ENCODE measurements at regions not wholly inside any gene's neighbourhood (a gene's known extent, or its start where the extent isn't known, plus 50 kb on each side); places are given as distances from the start of the nearest gene placed in this dataset.

- TF ChIP-seq SMC3 (IDR thresholded peaks at IDR 0.05; ENCODE audit: low read depth, low read length) = no peak
Observed at GRCh38 chr13:76132532-76132931, 496.4 kb downstream of the LMO7 start (continued).

GRCh38 chr13:76131551-76131950, 495.4 kb downstream of the LMO7 start:
- no peaks in the 10 kb centered on the region for H3K36me3 ChIP-seq (replicated peaks in 1 of 2; ENCODE audit: control insufficient read depth in 1 of 2, insufficient read depth in 2 of 2, low read length in 1 of 2)
- 51% methylated on average over 7 of the region's 7 CpGs for WGBS (ENCODE audit: low lambda C conversion rate)

More at GRCh38 chr13:76131551-76131950, 495.4 kb downstream of the LMO7 start:
- Histone ChIP-seq H3K27me3 (ENCODE audit: insufficient read depth) (no peaks in the 10 kb centered on the region), H3K9ac (no peak overlapping the region), H3K4me1 (ENCODE audit: control insufficient read depth in 1 of 2, insufficient read depth in 2 of 2, low read depth in 1 of 2, low read length in 1 of 2) (no peaks in the 10 kb centered on the region), H3K9me2 (no peaks in the 10 kb centered on the region), H3K4me3 (ENCODE audit: low read depth in 2 of 2, low read length in 1 of 2) (no peak overlapping the region), H2AFZ (ENCODE audit: low read depth) (no peak overlapping the region), H3K27ac (ENCODE audit: low read depth in 2 of 2, low read length in 1 of 2) (no peak overlapping the region), H4K20me1 (ENCODE audit: insufficient read depth) (no peaks in the 10 kb centered on the region), H3K79me2 (ENCODE audit: insufficient read depth) (no peaks in the 10 kb centered on the region), H3K9me3 (no peaks in the 10 kb centered on the region), H3F3A (replicated peaks; ENCODE audit: insufficient read depth) (no peaks in the 10 kb centered on the region), H3K4me2 (no peak overlapping the region)
- no peak for DNase-seq
- ChIA-PET CTCF (no interaction called here), POLR2A (no interaction called here)
- TF ChIP-seq JUND (IDR thresholded peaks at IDR 0.05) (no peak), REST (IDR thresholded peaks at IDR 0.05; ENCODE audit: low read depth, low read length) (no peak), ELF1 (IDR thresholded peaks at IDR 0.05) (no peak), RCOR1 (IDR thresholded peaks at IDR 0.05; ENCODE audit: low read length) (no peak), TAF1 (IDR thresholded peaks at IDR 0.05; ENCODE audit: borderline replicate concordance, low read depth, low read length) (no peak), USF1 (IDR thresholded peaks at IDR 0.05; ENCODE audit: borderline replicate concordance, low read depth) (no peak), POLR2AphosphoS5 (IDR thresholded peaks at IDR 0.05; ENCODE audit: low read depth, low read length) (no peak), YY1 (IDR thresholded peaks at IDR 0.05; ENCODE audit: low read depth) (no peak), RFX5 (IDR thresholded peaks at IDR 0.05; ENCODE audit: low read length) (no peak), RAD21 (IDR thresholded peaks at IDR 0.05; ENCODE audit: low read length) (no peak), NRF1 (IDR thresholded peaks at IDR 0.05; ENCODE audit: low read depth, low read length) (no peak), TEAD4 (IDR thresholded peaks at IDR 0.05; ENCODE audit: borderline replicate concordance, insufficient read depth) (no peak), CHD2 (IDR thresholded peaks at IDR 0.05; ENCODE audit: low read length, partially characterized antibody) (no peak), NFIC (IDR thresholded peaks at IDR 0.05; ENCODE audit: borderline replicate concordance) (no peak)
